ENCODE measurements at regions not wholly inside any gene's neighbourhood (a gene's known extent, or its start where the extent isn't known, plus 50 kb on each side); places are given as distances from the start of the nearest gene placed in this dataset.
"Not testable (repeated sequence)": the region's sequence is repeated elsewhere in the genome, so short reads cannot be mapped to it uniquely, and the experiment has no call there.

DNA sequence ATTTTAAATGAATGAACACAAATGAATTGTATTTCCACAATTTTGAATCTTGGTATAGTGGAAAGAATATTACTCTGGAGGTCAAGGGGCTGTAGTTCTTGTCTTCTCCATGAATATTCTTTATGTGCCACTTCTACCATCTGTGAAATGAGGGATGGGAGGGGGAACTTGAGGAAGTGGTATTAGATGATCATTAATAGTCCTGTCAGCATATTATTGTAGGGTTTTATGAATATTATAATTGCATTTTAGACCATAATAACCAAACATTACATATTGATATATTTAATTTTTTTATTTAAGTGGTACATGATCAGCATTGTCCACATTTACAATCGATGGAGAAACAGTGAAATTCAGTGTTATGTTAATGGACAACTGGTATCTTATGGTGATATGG is 205.8 kb downstream of the CCDC74A start:
- H2BK20ac ChIP-seq (ENCODE audit: low read length); H2AFZ ChIP-seq (ENCODE audit: low read length); POLR2A ChIA-PET (ENCODE audit: partially characterized antibody); H2BK15ac ChIP-seq (ENCODE audit: low read length); H3K4me3 ChIP-seq (ENCODE audit: extremely low read depth in 1 of 4, insufficient read depth in 2 of 4, low read depth in 3 of 4, low read length in 4 of 4); FAIRE-seq; H2BK120ac ChIP-seq (replicated peaks; ENCODE audit: low read depth, low read length); DNase-seq (ENCODE audit: low read depth in 1 of 2, low spot score in 2 of 2); H3K36me3 ChIP-seq (ENCODE audit: control insufficient read depth in 2 of 4, insufficient read depth in 4 of 4, low read length in 3 of 4); H3K23ac ChIP-seq (ENCODE audit: insufficient read length); H2BK12ac ChIP-seq (ENCODE audit: low read depth, low read length); H3K27me3 ChIP-seq (replicated peaks in 1 of 4; ENCODE audit: control insufficient read depth in 3 of 4, extremely low read depth in 1 of 4, insufficient read depth in 3 of 4, low read length in 3 of 4); H3K9me3 ChIP-seq (ENCODE audit: insufficient read depth in 2 of 2, low read depth in 1 of 2, low read length in 1 of 2); H3K4me2 ChIP-seq (ENCODE audit: insufficient read depth in 1 of 2, low read depth in 2 of 2, low read length in 2 of 2); H4K8ac ChIP-seq (ENCODE audit: extremely low read depth, insufficient read depth, low read length); H3K79me2 ChIP-seq (ENCODE audit: control insufficient read depth in 1 of 2, insufficient read depth in 2 of 2, low read length in 2 of 2); H3K18ac ChIP-seq (ENCODE audit: extremely low read depth, low read length); H4K5ac ChIP-seq (ENCODE audit: insufficient read length, low read depth, low read length); H3K9ac ChIP-seq (replicated peaks in 1 of 4; ENCODE audit: extremely low read depth in 1 of 4, low read depth in 3 of 4, low read length in 3 of 4); H3K56ac ChIP-seq (replicated peaks; ENCODE audit: insufficient read length, low read depth, low read length); H3K79me1 ChIP-seq (ENCODE audit: low read depth, low read length); H2BK5ac ChIP-seq (ENCODE audit: low read depth, low read length); H3K27ac ChIP-seq (ENCODE audit: low read depth, low read length); H3K23me2 ChIP-seq (ENCODE audit: low read depth, low read length); H2AK5ac ChIP-seq (ENCODE audit: low read depth, low read length); H3K14ac ChIP-seq (ENCODE audit: insufficient read length); H4K91ac ChIP-seq (replicated peaks; ENCODE audit: insufficient read length, low read length); H3K4ac ChIP-seq (replicated peaks; ENCODE audit: insufficient read length, low read depth, low read length); H3K4me1 ChIP-seq (replicated peaks in 1 of 4; ENCODE audit: control insufficient read depth in 3 of 4, insufficient read depth in 4 of 4, low read length in 3 of 4); H4K20me1 ChIP-seq (replicated peaks in 1 of 2; ENCODE audit: control insufficient read depth in 1 of 2, insufficient read depth in 2 of 2, low read length in 2 of 2): not testable (repeated sequence)
- WGBS, 2 experiments (ENCODE audit: extremely low coverage in 1 of 2, insufficient coverage in 1 of 2, insufficient read length in 1 of 2, insufficient replicate concordance in 2 of 2, low coverage in 1 of 2, low lambda C conversion rate in 2 of 2, missing lambda C conversion rate in 1 of 2), result 90% methylated on average over 1 of the region's 1 CpG; no CpG with 5 or more reads in 1 of the 2 experiments
- CTCF ChIA-PET (ENCODE audit: partially characterized antibody), result interaction anchor here (0.6 kb wide), 1 partner anchor 9 kb away, joined by 3 read pairs; no protein-coding TSS in a partner anchor

DNA sequence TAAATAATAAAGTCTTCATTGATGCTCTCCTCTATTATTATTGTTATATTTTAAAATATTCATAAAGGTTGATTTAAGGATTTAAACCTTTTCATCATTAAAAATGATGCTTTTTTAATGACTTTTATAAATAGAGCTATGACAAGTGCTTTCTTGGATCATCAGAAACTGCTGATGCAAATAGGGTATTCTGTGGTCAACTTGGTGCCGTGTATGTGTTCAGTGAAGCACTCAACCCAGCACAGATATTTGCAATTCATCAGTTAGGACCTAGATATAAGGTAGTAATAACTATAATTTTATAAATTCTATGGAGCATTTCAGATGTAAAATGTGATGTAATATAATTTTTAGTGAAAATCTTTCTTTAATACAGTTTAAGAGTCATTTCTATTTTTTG is 208.7 kb downstream of the CCDC74A start:
- H2BK20ac ChIP-seq (ENCODE audit: low read length); H3K14ac ChIP-seq (ENCODE audit: insufficient read length); H3K79me2 ChIP-seq (ENCODE audit: control insufficient read depth in 1 of 2, insufficient read depth in 2 of 2, low read length in 2 of 2); DNase-seq (ENCODE audit: low read depth in 1 of 2, low spot score in 2 of 2); H2AFZ ChIP-seq (ENCODE audit: low read length); H3K27ac ChIP-seq (ENCODE audit: low read depth, low read length); H4K8ac ChIP-seq (ENCODE audit: extremely low read depth, insufficient read depth, low read length); H3K23me2 ChIP-seq (ENCODE audit: low read depth, low read length); H3K4me2 ChIP-seq (ENCODE audit: insufficient read depth in 1 of 2, low read depth in 2 of 2, low read length in 2 of 2); H3K23ac ChIP-seq (ENCODE audit: insufficient read length); H4K5ac ChIP-seq (ENCODE audit: insufficient read length, low read depth, low read length); H2BK12ac ChIP-seq (ENCODE audit: low read depth, low read length); H2AK5ac ChIP-seq (ENCODE audit: low read depth, low read length); FAIRE-seq; H3K79me1 ChIP-seq (ENCODE audit: low read depth, low read length); H2BK5ac ChIP-seq (ENCODE audit: low read depth, low read length); H2BK15ac ChIP-seq (ENCODE audit: low read length); H3K9me3 ChIP-seq (ENCODE audit: insufficient read depth in 2 of 2, low read depth in 1 of 2, low read length in 1 of 2); H3K4me3 ChIP-seq (ENCODE audit: extremely low read depth in 1 of 4, insufficient read depth in 2 of 4, low read depth in 3 of 4, low read length in 4 of 4); POLR2A ChIA-PET (ENCODE audit: partially characterized antibody); H3K36me3 ChIP-seq (ENCODE audit: control insufficient read depth in 2 of 4, insufficient read depth in 4 of 4, low read length in 3 of 4); CTCF ChIA-PET (ENCODE audit: partially characterized antibody); H4K20me1 ChIP-seq (replicated peaks in 1 of 2; ENCODE audit: control insufficient read depth in 1 of 2, insufficient read depth in 2 of 2, low read length in 2 of 2); H4K91ac ChIP-seq (replicated peaks; ENCODE audit: insufficient read length, low read length); H3K18ac ChIP-seq (ENCODE audit: extremely low read depth, low read length); H2BK120ac ChIP-seq (replicated peaks; ENCODE audit: low read depth, low read length); H3K56ac ChIP-seq (replicated peaks; ENCODE audit: insufficient read length, low read depth, low read length); H3K4ac ChIP-seq (replicated peaks; ENCODE audit: insufficient read length, low read depth, low read length); H3K27me3 ChIP-seq (replicated peaks in 1 of 4; ENCODE audit: control insufficient read depth in 3 of 4, extremely low read depth in 1 of 4, insufficient read depth in 3 of 4, low read length in 3 of 4); H3K4me1 ChIP-seq (replicated peaks in 1 of 4; ENCODE audit: control insufficient read depth in 3 of 4, insufficient read depth in 4 of 4, low read length in 3 of 4); H3K9ac ChIP-seq (replicated peaks in 1 of 4; ENCODE audit: extremely low read depth in 1 of 4, low read depth in 3 of 4, low read length in 3 of 4): not testable (repeated sequence)
- 82% methylated on average over 1 of the region's 1 CpG; no CpG with 5 or more reads in 1 of the 2 experiments for WGBS, 2 experiments (ENCODE audit: extremely low coverage in 1 of 2, insufficient coverage in 1 of 2, insufficient read length in 1 of 2, insufficient replicate concordance in 2 of 2, low coverage in 1 of 2, low lambda C conversion rate in 2 of 2, missing lambda C conversion rate in 1 of 2)
